Aorta (tissue), 5 donors: ENCODE measurements at regions not wholly inside any gene's neighbourhood (a gene's known extent, or its start where the extent isn't known, plus 50 kb on each side); places are given as distances from the start of the nearest gene placed in this dataset.

ENCODE experiments used
- ATAC-seq: fragments of 200-7000 bp; cut with Tn5 transposase; one replicate; pipeline ENCODE4 v1.9.1; 2022; ENCODE audit warnings: moderate library complexity; ENCODE audit not compliant: low FRiP score
- DNase-seq, 2 donors: peaks; one replicate each; pipeline ENCODE4 v3.0.0-alpha.2; 2020
- H3K27ac ChIP-seq, 2 donors: one replicate each; pipeline ENCODE4 v1.5.1; 2013; ENCODE audit warnings: low read length in 2 of 2, mild to moderate bottlenecking in 2 of 2, moderate library complexity in 2 of 2, control low read depth in 1 of 2, inconsistent platforms in 1 of 2, low read depth in 1 of 2
- H3K27me3 ChIP-seq, 2 donors: one replicate each; pipeline ENCODE4 v1.6.1; 2013; ENCODE audit warnings: control low read depth in 1 of 2, low read length in 1 of 2, mild to moderate bottlenecking in 1 of 2, moderate library complexity in 1 of 2; ENCODE audit not compliant: insufficient read depth in 2 of 2, control insufficient read depth in 1 of 2
- H3K36me3 ChIP-seq, 2 donors: one replicate each; pipeline ENCODE4 v1.6.1; 2013; ENCODE audit warnings: control low read depth in 1 of 2, low read length in 1 of 2, mild to moderate bottlenecking in 1 of 2; ENCODE audit not compliant: insufficient read depth in 2 of 2, control insufficient read depth in 1 of 2
- H3K4me1 ChIP-seq, 2 donors: one replicate each; pipeline ENCODE4 v1.6.1; 2013; ENCODE audit warnings: low read length in 2 of 2, control low read depth in 1 of 2, mild to moderate bottlenecking in 1 of 2, moderate library complexity in 1 of 2; ENCODE audit not compliant: insufficient read depth in 2 of 2, control insufficient read depth in 1 of 2
- H3K4me3 ChIP-seq, 2 donors: one replicate each; pipeline ENCODE4 v1.5.1; 2013; ENCODE audit warnings: low read length in 2 of 2, control low read depth in 1 of 2, mild to moderate bottlenecking in 1 of 2
- H3K9me3 ChIP-seq: one replicate; pipeline ENCODE4 v1.6.1; 2013; ENCODE audit warnings: mild to moderate bottlenecking, low read length; ENCODE audit not compliant: control insufficient read depth
- WGBS, 2 donors: extraction: QIAGEN DNeasy Blood & Tissue Kit; methylation state at CpG; one replicate each; pipeline ENCODE4 v1.1.7; 2013; 5-methylcytosine and 5-hydroxymethylcytosine counted together
- intact Hi-C, 2 donors: fragments of 100-400 bp; cut with DNase I; formaldehyde crosslinking; loops; one replicate each; pipeline versions ENCODE4 v1.14.2 to v1.15.0; 2022
- donor health status: healthy with polysubstance abuse.
- donor health status: Bipolar disorder and iron deficiency.
- donor health status: DM: no; HTN: no; CAD: no.
- donor health status: DM: no; HTN: no; CAD: no.
- donor health status: DM: yes; HTN: yes; CAD: no.

DNA sequence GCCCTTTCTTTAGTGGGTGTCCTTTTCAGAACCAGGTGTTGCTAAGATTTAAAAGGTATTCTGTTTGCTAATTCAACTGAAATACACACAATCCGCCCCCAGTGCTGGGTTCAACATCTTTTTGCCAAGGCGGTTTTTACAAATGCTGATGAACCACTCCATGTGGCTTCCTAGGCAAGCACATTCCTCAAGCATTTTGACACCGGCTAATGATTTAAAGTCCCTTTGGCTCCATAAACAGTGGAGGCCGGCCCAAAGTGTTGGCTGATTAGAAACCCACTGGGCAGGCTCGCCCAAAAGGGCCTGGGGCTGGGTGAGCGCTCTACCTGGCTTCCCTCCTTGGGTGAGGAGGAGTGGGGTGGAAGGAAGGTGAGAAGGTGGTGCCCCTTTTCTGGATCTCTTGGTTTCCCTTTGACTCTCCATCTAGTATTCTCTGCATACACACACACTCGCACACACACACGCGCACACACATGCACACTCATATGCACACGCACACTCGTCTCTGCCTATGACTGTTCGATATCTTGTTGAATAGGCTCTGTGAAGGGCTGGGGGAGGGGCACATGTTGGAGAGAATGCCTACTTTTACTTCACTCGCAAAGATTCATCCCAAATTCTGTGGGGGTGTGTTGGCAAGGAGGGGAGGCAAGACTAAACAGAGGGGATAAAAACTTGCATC lies 66.7 kb upstream of the ARMC2 start:
- no peak overlapping the region for H3K27ac ChIP-seq
- ATAC-seq, result peak; percentile 40

GRCh38 chr6:108782179-108783041 lies 65.8 kb upstream of the ARMC2 start:
- Histone ChIP-seq H3K4me3 (no peak overlapping the region), H3K4me1 (no peaks in the 10 kb centered on the region), H3K9me3 (no peaks in the 10 kb centered on the region), H3K27ac (no peak overlapping the region), H3K36me3 (no peaks in the 10 kb centered on the region), H3K27me3 (no peaks in the 10 kb centered on the region)
- peak; percentile 91 for ATAC-seq
- peak; percentile 88 to 93 for DNase-seq
- intact Hi-C loops, result loop anchor here (5.0 to 10.0 kb wide), 6 partner anchors 50 to 292 kb away; no protein-coding TSS in a partner anchor
- WGBS, 2 donors, result 1% methylated on average over 22 of the region's 22 CpGs

More for the DNA sequence above, 66.7 kb upstream of the ARMC2 start:
- H3K27me3 ChIP-seq, result no peaks in the 10 kb centered on the region
- peaks cover 0 to under 1% of the 10 kb centered on the region in 2 donors for H3K4me1 ChIP-seq
- H3K4me3 ChIP-seq, result no peak overlapping the region
- 43 to 49% methylated on average over 13 of the region's 13 CpGs for WGBS, 2 donors
- no peaks in the 10 kb centered on the region for H3K9me3 ChIP-seq
- DNase-seq, result no peak
- H3K36me3 ChIP-seq, result no peaks in the 10 kb centered on the region
- intact Hi-C loops, result loop anchor here (5.0 to 10.0 kb wide), 6 partner anchors 51 to 293 kb away; no protein-coding TSS in a partner anchor

GRCh38 chr6:108785653-108786052 lies 62.6 kb upstream of the ARMC2 start:
- Histone ChIP-seq H3K9me3 (no peaks in the 10 kb centered on the region), H3K36me3 (no peaks in the 10 kb centered on the region), H3K27me3 (no peaks in the 10 kb centered on the region), H3K4me3 (no peak overlapping the region), H3K4me1 (no peaks in the 10 kb centered on the region), H3K27ac (no peak overlapping the region)
- DNase-seq (no peak), ATAC-seq (no peak)
- intact Hi-C loops, result loop anchor here in 1 of 2 donors (10.0 kb wide), 2 partner anchors 109 to 289 kb away; no protein-coding TSS in a partner anchor
- WGBS, 2 donors, result 93 to 94% methylated on average over 7 of the region's 7 CpGs

GRCh38 chr6:108788416-108788815 lies 59.8 kb upstream of the ARMC2 start:
- intact Hi-C loops, result loop anchor here in 1 of 2 donors (10.0 kb wide), 2 partner anchors 106 to 286 kb away; no protein-coding TSS in a partner anchor
- no peaks in the 10 kb centered on the region for H3K36me3 ChIP-seq
- WGBS, 2 donors, result 98 to 100% methylated on average over 1 of the region's 1 CpG
- ATAC-seq (no peak), DNase-seq (no peak)
- H3K4me3 ChIP-seq, result no peak overlapping the region
- no peaks in the 10 kb centered on the region for H3K27me3 ChIP-seq
- H3K4me1 ChIP-seq, result no peaks in the 10 kb centered on the region
- H3K9me3 ChIP-seq, result no peaks in the 10 kb centered on the region
- H3K27ac ChIP-seq, result no peak overlapping the region

DNA sequence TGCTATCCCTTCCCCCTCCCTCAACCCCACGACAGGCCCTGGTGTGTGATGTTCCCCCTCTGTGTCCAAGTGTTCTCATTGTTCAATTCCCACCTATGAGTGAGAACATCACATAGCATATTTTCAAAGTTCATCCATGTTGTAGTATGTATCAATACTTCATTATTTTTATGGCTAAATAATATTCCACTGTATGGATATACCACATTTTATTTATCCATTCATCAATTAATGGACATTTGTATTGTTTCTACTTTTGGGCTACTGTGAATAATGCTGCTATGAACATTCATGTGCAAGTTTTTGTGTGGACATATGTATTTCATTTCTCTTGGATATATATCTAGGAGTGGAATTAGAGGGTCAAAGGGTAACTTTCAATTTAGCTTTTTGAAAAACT lies 58.7 kb upstream of the ARMC2 start:
- Histone ChIP-seq H3K4me3 (no peak overlapping the region), H3K27me3 (no peaks in the 10 kb centered on the region), H3K4me1 (no peaks in the 10 kb centered on the region), H3K36me3 (no peaks in the 10 kb centered on the region), H3K27ac (no peak overlapping the region), H3K9me3 (no peaks in the 10 kb centered on the region)
- DNase-seq (no peak), ATAC-seq (no peak)
- intact Hi-C loops, result loop anchor here in 1 of 2 donors (10.0 kb wide), 2 partner anchors 105 to 285 kb away; no protein-coding TSS in a partner anchor
- WGBS, 2 donors, result 88 to 92% methylated on average over 1 of the region's 1 CpG

DNA sequence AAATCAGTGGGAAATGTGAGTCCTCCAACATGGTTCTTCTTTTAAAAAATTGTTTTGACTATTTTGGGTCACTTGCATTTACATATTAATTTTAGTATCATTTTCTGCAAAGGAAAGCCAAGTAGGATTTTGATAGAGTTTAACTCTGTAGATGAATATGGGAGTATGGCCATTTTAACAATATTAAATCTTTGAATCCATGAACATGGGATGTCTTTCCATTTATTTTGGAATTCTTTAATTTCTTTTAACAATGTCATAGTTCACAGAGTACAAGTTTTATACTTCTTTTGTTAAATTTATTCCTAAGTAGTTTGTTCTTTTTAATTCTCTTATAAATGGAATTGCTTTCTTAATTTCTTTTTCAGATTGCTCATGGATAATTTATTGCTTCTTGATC lies 56.5 kb upstream of the ARMC2 start:
- Histone ChIP-seq H3K4me3 (no peak overlapping the region), H3K27me3 (no peaks in the 10 kb centered on the region), H3K9me3 (no peaks in the 10 kb centered on the region), H3K36me3 (no peaks in the 10 kb centered on the region), H3K4me1 (no peaks in the 10 kb centered on the region), H3K27ac (no peak overlapping the region)
- no peak for ATAC-seq
- no peak for DNase-seq
- intact Hi-C loops, result no loop called here

DNA sequence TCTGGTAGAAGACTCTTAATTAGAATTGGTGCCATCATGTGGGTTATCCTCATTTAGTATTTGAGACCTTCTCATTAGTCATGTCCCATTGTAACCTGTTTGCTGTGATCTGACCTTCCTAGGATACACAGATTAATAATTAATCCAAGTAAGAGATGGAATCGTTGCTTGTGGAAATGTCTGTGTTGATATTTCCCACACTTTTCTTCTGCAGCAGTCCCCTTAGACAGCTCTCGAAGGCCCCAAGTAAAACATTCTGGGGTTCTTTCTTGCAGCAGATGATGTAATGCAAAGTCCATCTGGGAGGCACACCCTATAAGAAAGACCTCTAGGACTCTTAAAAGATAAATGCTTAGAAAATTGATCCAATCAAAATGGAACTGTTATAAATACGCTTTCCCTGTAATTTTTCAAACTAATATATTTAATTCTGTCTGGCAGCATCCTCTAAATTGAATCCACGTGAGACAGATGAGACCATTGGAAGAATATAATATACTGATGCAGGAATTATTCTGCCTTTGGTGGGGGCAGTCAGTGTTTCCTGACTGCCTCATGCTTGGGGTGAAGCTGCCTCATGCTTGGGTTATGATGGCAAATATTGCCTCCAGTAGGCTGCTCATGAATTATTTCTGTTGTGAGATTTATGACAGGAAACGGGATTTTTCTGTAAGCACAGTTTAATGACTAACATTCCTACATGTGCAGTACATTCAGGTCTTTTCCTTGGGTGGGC lies 54.5 kb upstream of the ARMC2 start:
- Histone ChIP-seq H3K36me3 (no peaks in the 10 kb centered on the region), H3K9me3 (no peaks in the 10 kb centered on the region), H3K27me3 (no peaks in the 10 kb centered on the region), H3K4me1 (no peaks in the 10 kb centered on the region), H3K27ac (no peak overlapping the region), H3K4me3 (no peak overlapping the region)
- intact Hi-C loops, result no loop called here
- no peak for ATAC-seq
- DNase-seq, result no peak
- WGBS, 2 donors, result 79% methylated on average over 5 of the region's 5 CpGs

- DNase-seq, result no peak
- no peaks in the 10 kb centered on the region for H3K27me3 ChIP-seq
- H3K9me3 ChIP-seq, result no peaks in the 10 kb centered on the region
- H3K4me3 ChIP-seq, result no peak overlapping the region
- H3K36me3 ChIP-seq, result no peaks in the 10 kb centered on the region
- no peak for ATAC-seq
- intact Hi-C loops, result no loop called here
- H3K27ac ChIP-seq, result no peak overlapping the region
- H3K4me1 ChIP-seq, result no peaks in the 10 kb centered on the region
- WGBS, 2 donors, result 89 to 95% methylated on average over 3 of the region's 3 CpGs
Observed at GRCh38 chr6:108795122-108795521, 53.1 kb upstream of the ARMC2 start.
